Osteocyte (in vitro differentiated cells): ENCODE measurements at regions not wholly inside any gene's neighbourhood (a gene's known extent, or its start where the extent isn't known, plus 50 kb on each side); places are given as distances from the start of the nearest gene placed in this dataset.

ENCODE experiments used
- DNase-seq: peaks from one replicate; pipeline ENCODE4 v3.0.0; 2021; ENCODE audit warnings: mixed read lengths; ENCODE audit not compliant: unreplicated experiment; ENCODE audit errors: extremely low spot score
- H3K27ac Mint-ChIP-seq: one replicate; pipeline ENCODE4 v1.8.0; 2021; ENCODE audit warnings: mild to moderate bottlenecking, mixed read lengths; ENCODE audit not compliant: unreplicated experiment
- H3K27me3 Mint-ChIP-seq: one replicate; pipeline ENCODE4 v1.8.0; 2021; ENCODE audit warnings: mixed read lengths; ENCODE audit not compliant: unreplicated experiment
- H3K36me3 Mint-ChIP-seq: one replicate; pipeline ENCODE4 v1.8.0; 2021; ENCODE audit warnings: mixed read lengths; ENCODE audit not compliant: unreplicated experiment
- H3K4me1 Mint-ChIP-seq: one replicate; pipeline ENCODE4 v1.8.0; 2021; ENCODE audit warnings: mixed read lengths; ENCODE audit not compliant: unreplicated experiment
- H3K4me3 Mint-ChIP-seq: one replicate; pipeline ENCODE4 v1.8.0; 2021; ENCODE audit warnings: mild to moderate bottlenecking, moderate library complexity, mixed read lengths; ENCODE audit not compliant: unreplicated experiment
- H3K9me3 Mint-ChIP-seq: one replicate; pipeline ENCODE4 v1.8.0; 2021; ENCODE audit warnings: mixed read lengths; ENCODE audit not compliant: unreplicated experiment
- TF ChIP-seq, protein P1 (sequence below): fragments of 200-600 bp; sonication (generic); IDR thresholded peaks from 2 replicates; pipeline ENCODE4 v1.5.0; 2021; ENCODE audit warnings: antibody characterized with exemption, mild to moderate bottlenecking, moderate library complexity

DNA sequence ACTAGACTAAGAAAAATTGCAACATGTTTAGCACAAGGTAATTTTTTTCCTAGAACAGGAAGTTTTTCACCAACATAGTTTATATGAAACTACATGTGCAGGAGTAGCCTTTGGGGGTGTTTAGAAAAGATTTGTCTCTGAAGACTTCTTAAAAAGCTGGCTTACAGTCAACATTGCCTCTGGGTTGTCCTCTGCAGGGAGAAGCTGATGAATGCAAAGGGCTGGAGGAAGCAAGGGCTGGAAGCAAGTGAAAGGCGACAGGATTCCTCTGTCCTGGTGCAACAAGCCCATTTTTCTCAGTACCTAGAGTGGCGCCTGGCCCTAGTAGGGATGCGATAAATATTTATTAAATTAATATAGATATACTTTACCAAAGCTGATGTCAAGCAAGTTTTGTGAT is 180.3 kb upstream of the LCORL start:
- DNase-seq: no peak
- Mint-ChIP-seq H3K9me3 (no peaks in the 10 kb centered on the region), H3K4me1 (no peaks in the 10 kb centered on the region), H3K4me3 (no peak overlapping the region), H3K27me3 (no peaks in the 10 kb centered on the region), H3K27ac (no peak overlapping the region), H3K36me3 (no peaks in the 10 kb centered on the region)
- TF ChIP-seq, protein P1, sequence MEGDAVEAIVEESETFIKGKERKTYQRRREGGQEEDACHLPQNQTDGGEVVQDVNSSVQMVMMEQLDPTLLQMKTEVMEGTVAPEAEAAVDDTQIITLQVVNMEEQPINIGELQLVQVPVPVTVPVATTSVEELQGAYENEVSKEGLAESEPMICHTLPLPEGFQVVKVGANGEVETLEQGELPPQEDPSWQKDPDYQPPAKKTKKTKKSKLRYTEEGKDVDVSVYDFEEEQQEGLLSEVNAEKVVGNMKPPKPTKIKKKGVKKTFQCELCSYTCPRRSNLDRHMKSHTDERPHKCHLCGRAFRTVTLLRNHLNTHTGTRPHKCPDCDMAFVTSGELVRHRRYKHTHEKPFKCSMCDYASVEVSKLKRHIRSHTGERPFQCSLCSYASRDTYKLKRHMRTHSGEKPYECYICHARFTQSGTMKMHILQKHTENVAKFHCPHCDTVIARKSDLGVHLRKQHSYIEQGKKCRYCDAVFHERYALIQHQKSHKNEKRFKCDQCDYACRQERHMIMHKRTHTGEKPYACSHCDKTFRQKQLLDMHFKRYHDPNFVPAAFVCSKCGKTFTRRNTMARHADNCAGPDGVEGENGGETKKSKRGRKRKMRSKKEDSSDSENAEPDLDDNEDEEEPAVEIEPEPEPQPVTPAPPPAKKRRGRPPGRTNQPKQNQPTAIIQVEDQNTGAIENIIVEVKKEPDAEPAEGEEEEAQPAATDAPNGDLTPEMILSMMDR: no peak

DNA sequence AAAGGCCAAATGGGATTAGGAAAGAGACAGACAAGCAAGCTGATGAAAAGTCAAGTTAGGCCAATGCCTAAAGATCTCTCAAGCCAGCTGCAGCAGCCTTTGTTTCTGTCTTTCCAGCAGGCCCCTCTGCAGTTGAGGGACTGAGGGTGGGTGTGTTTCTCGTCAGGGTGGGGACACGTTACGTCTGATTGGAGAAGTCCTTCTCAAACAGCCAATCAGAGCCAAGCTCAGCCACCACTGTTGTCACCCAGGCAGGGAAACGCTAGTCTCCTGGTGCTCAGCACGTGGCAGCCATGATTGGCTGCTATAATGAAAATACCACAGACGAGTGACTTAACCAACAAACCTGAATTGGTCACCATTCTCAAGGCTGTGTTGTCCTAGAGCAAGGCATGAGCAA is 177.1 kb upstream of the LCORL start:
- H3K4me1 Mint-ChIP-seq: no peaks in the 10 kb centered on the region
- no peak overlapping the region for H3K4me3 Mint-ChIP-seq
- H3K9me3 Mint-ChIP-seq: no peaks in the 10 kb centered on the region
- no peak for DNase-seq
- TF ChIP-seq, protein P1: no peak
- no peaks in the 10 kb centered on the region for H3K27me3 Mint-ChIP-seq
- H3K27ac Mint-ChIP-seq: no peak overlapping the region
- H3K36me3 Mint-ChIP-seq: no peaks in the 10 kb centered on the region

DNA sequence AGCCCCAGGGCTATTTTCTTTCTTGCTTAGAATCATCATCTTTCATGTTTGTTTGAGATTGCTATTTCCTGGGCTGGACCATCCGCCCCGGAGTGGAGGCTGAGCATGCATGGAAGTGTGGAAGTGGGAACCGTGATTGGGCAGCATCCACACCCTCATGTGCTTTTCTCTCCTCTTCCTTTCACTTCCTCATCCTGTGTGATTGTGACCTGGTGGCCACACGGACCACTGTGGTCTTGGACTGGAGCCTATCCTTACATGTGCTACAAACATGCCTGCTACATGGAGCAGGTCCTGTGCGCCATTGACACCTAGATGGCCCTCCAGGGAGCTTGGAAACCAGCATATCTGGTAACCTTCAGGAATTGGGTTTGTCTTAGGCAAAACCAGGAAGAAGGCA is 175.9 kb upstream of the LCORL start:
- H3K27ac Mint-ChIP-seq: no peak overlapping the region
- H3K36me3 Mint-ChIP-seq: no peaks in the 10 kb centered on the region
- no peaks in the 10 kb centered on the region for H3K9me3 Mint-ChIP-seq
- no peak overlapping the region for H3K4me3 Mint-ChIP-seq
- no peaks in the 10 kb centered on the region for H3K27me3 Mint-ChIP-seq
- DNase-seq: no peak
- TF ChIP-seq, protein P1: no peak
- no peaks in the 10 kb centered on the region for H3K4me1 Mint-ChIP-seq

DNA sequence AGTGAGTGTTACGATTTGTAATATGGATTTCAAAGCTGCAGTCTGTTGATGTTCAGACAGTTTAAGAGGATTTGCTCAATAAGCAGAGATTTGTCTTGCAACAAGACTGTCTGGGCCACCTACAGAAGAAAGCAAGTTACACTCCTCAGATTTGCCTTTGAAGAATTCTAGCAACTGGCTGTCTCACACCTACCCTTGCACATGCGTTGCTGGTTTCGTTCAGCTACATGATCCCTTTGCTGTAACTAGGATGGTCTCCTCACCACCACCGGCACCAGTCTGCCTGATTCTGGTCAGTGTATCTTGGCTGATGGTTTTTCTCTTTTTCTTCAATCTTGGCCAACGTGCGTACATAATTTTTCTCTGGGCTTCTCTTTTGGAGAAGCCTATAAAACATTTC is 172.7 kb upstream of the LCORL start:
- no peak overlapping the region for H3K27ac Mint-ChIP-seq
- no peaks in the 10 kb centered on the region for H3K4me1 Mint-ChIP-seq
- TF ChIP-seq, protein P1: no peak
- H3K36me3 Mint-ChIP-seq: no peaks in the 10 kb centered on the region
- no peaks in the 10 kb centered on the region for H3K9me3 Mint-ChIP-seq
- no peak overlapping the region for H3K4me3 Mint-ChIP-seq
- DNase-seq: no peak
- no peaks in the 10 kb centered on the region for H3K27me3 Mint-ChIP-seq

DNA sequence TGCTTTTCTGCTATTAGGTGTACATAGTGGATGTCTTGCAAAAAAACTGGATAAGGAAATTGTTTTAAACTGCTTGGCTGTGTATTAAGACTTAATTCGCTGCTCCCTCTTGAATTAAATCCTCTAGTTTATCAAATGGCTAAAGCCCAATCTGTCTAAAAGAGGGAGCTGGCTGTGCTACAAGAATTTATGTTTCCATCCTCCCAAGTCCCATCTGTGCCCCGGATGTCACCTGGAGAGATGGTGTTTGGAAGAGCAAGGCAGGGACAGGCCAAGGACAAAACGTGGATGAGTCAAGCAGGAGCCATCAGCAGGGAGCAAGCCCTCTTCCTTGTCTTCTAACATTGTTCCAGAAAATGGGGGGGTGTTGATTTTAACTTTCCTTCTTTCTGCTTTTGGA is 171.3 kb upstream of the LCORL start:
- Mint-ChIP-seq H3K27ac (no peak overlapping the region), H3K27me3 (no peaks in the 10 kb centered on the region), H3K36me3 (no peaks in the 10 kb centered on the region), H3K9me3 (no peaks in the 10 kb centered on the region), H3K4me1 (no peaks in the 10 kb centered on the region), H3K4me3 (no peak overlapping the region)
- no peak for DNase-seq
- TF ChIP-seq, protein P1: no peak
